OCI-M2 (cell line): ENCODE measurements at regions not wholly inside any gene's neighbourhood (a gene's known extent, or its start where the extent isn't known, plus 50 kb on each side); places are given as distances from the start of the nearest gene placed in this dataset.

Experiments
- DNase-seq: peaks from one replicate; lab custom pipeline; 2025; ENCODE audit not compliant: unreplicated experiment; lab: John Stamatoyannopoulos, UW

GRCh38 chr3:22916933-22917332, 286.2 kb upstream of the UBE2E2 start:
- no peak for DNase-seq

GRCh38 chr3:22920006-22920405, 283.1 kb upstream of the UBE2E2 start:
- DNase-seq: no peak

- DNase-seq: no peak
These were observed 280.8 kb upstream of the UBE2E2 start for GRCh38 chr3:22922317-22922716.

- no peak for DNase-seq
These were observed 279.4 kb upstream of the UBE2E2 start for GRCh38 chr3:22923711-22924110.

- no peak for DNase-seq
These were observed 274.7 kb upstream of the UBE2E2 start for GRCh38 chr3:22928216-22929110.

GRCh38 chr3:22933051-22933840, 269.9 kb upstream of the UBE2E2 start:
- DNase-seq: no peak

- DNase-seq: no peak
These were observed 269.3 kb upstream of the UBE2E2 start for GRCh38 chr3:22933841-22934116.

GRCh38 chr3:22935040-22935439, 268.1 kb upstream of the UBE2E2 start:
- no peak for DNase-seq

GRCh38 chr3:22937536-22937935, 265.6 kb upstream of the UBE2E2 start:
- no peak for DNase-seq

GRCh38 chr3:22938739-22939138, 264.4 kb upstream of the UBE2E2 start:
- DNase-seq: no peak

GRCh38 chr3:22939349-22939748, 263.8 kb upstream of the UBE2E2 start:
- no peak for DNase-seq

GRCh38 chr3:22940285-22940684, 262.8 kb upstream of the UBE2E2 start:
- no peak for DNase-seq

- DNase-seq: no peak
These were observed 260.1 kb upstream of the UBE2E2 start for GRCh38 chr3:22942981-22943380.

- DNase-seq: no peak
These were observed 255.3 kb upstream of the UBE2E2 start for GRCh38 chr3:22947851-22948250.

GRCh38 chr3:22951910-22952309, 251.2 kb upstream of the UBE2E2 start:
- DNase-seq: no peak

- DNase-seq: no peak
These were observed 250.3 kb upstream of the UBE2E2 start for GRCh38 chr3:22952860-22953259.

- DNase-seq: no peak
These were observed 243.5 kb upstream of the UBE2E2 start for GRCh38 chr3:22959593-22959992.

GRCh38 chr3:22960105-22960984, 242.8 kb upstream of the UBE2E2 start:
- no peak for DNase-seq

GRCh38 chr3:22962244-22962643, 240.9 kb upstream of the UBE2E2 start:
- DNase-seq: no peak

- no peak for DNase-seq
These were observed 236.8 kb upstream of the UBE2E2 start for GRCh38 chr3:22966349-22966748.

- DNase-seq: no peak
These were observed 233.9 kb upstream of the UBE2E2 start for GRCh38 chr3:22969276-22969675.
